ENCODE measurements at regions not wholly inside any gene's neighbourhood (a gene's known extent, or its start where the extent isn't known, plus 50 kb on each side); places are given as distances from the start of the nearest gene placed in this dataset.
A peak's percentile ranks its signal among the peaks of the same experiment; 100 is the strongest.

GRCh38 chr12:126616441-126616840 lies 1551.2 kb downstream of the AACS start:
- H3K36me3 ChIP-seq (replicated peaks in 1 of 2; ENCODE audit: control insufficient read depth in 2 of 2, insufficient read depth in 2 of 2, low read length in 2 of 2) = no peaks in the 10 kb centered on the region
- H2BK12ac ChIP-seq (ENCODE audit: low read length) = no peak overlapping the region
- H4K8ac ChIP-seq (ENCODE audit: low read depth, low read length) = no peak overlapping the region
- H3K27me3 ChIP-seq (ENCODE audit: control insufficient read depth in 3 of 3, insufficient read depth in 3 of 3, low read depth in 1 of 3, low read length in 3 of 3) = no peaks in the 10 kb centered on the region
- peaks cover 0 to 16% of the 10 kb centered on the region in 2 donors for H3K9me3 ChIP-seq (replicated peaks in 1 of 2; ENCODE audit: control insufficient read depth in 2 of 2, insufficient read depth in 1 of 2, low read depth in 1 of 2, low read length in 2 of 2)
- H2AK5ac ChIP-seq (ENCODE audit: low read depth, low read length) = peak overlapping the region; percentile 68
- no peak overlapping the region for H4K91ac ChIP-seq (ENCODE audit: low read depth, low read length, poor library complexity)
- H3K23ac ChIP-seq (ENCODE audit: low read depth, low read length, poor library complexity) = no peak overlapping the region
- H3K4ac ChIP-seq (ENCODE audit: low read length) = no peak overlapping the region
- H2AFZ ChIP-seq (ENCODE audit: low read length) = no peak overlapping the region
- no peak overlapping the region for H3K27ac ChIP-seq (replicated peaks; ENCODE audit: low read length)
- H3K4me2 ChIP-seq (ENCODE audit: insufficient read depth, low read length, poor library complexity, severe bottlenecking) = no peak overlapping the region
- WGBS, 2 donors (ENCODE audit: extremely low coverage in 2 of 2, insufficient read length in 2 of 2, insufficient replicate concordance in 1 of 2) = no CpG with 5 or more reads among the region's 16 CpGs
- H3K79me1 ChIP-seq (ENCODE audit: low read depth, low read length) = no peaks in the 10 kb centered on the region
- H2BK120ac ChIP-seq (ENCODE audit: low read depth, low read length) = no peak overlapping the region
- H2BK15ac ChIP-seq (ENCODE audit: low read length) = no peak overlapping the region
- no peak for DNase-seq (ENCODE audit: low spot score)
- no peak overlapping the region for H3K18ac ChIP-seq (ENCODE audit: low read length)
- H3K4me3 ChIP-seq (ENCODE audit: low read length in 2 of 2) = no peak overlapping the region
- no peaks in the 10 kb centered on the region for H3K4me1 ChIP-seq (ENCODE audit: control insufficient read depth in 2 of 2, insufficient read depth in 1 of 2, low read depth in 1 of 2, low read length in 2 of 2)
- peak overlapping the region; percentile 44 for H3K14ac ChIP-seq (ENCODE audit: low read length)
- H3K9ac ChIP-seq (ENCODE audit: low read depth, low read length, poor library complexity) = no peak overlapping the region
- H2BK5ac ChIP-seq (ENCODE audit: low read length) = no peak overlapping the region

GRCh38 chr12:126617312-126617711 lies 1552.1 kb downstream of the AACS start:
- Histone ChIP-seq H3K9me3 (replicated peaks in 1 of 2; ENCODE audit: control insufficient read depth in 2 of 2, insufficient read depth in 1 of 2, low read depth in 1 of 2, low read length in 2 of 2) (peaks cover 0 to 16% of the 10 kb centered on the region in 2 donors), H2BK120ac (ENCODE audit: low read depth, low read length) (no peak overlapping the region), H2BK15ac (ENCODE audit: low read length) (no peak overlapping the region), H3K27me3 (ENCODE audit: control insufficient read depth in 3 of 3, insufficient read depth in 3 of 3, low read depth in 1 of 3, low read length in 3 of 3) (no peaks in the 10 kb centered on the region), H3K4me1 (ENCODE audit: control insufficient read depth in 2 of 2, insufficient read depth in 1 of 2, low read depth in 1 of 2, low read length in 2 of 2) (no peaks in the 10 kb centered on the region), H4K91ac (ENCODE audit: low read depth, low read length, poor library complexity) (no peak overlapping the region), H2AFZ (ENCODE audit: low read length) (no peak overlapping the region), H3K36me3 (replicated peaks in 1 of 2; ENCODE audit: control insufficient read depth in 2 of 2, insufficient read depth in 2 of 2, low read length in 2 of 2) (no peaks in the 10 kb centered on the region), H3K9ac (ENCODE audit: low read depth, low read length, poor library complexity) (no peak overlapping the region), H3K4me3 (ENCODE audit: low read length in 2 of 2) (no peak overlapping the region), H2BK5ac (ENCODE audit: low read length) (no peak overlapping the region), H3K23ac (ENCODE audit: low read depth, low read length, poor library complexity) (no peak overlapping the region), H3K79me1 (ENCODE audit: low read depth, low read length) (no peaks in the 10 kb centered on the region), H3K4me2 (ENCODE audit: insufficient read depth, low read length, poor library complexity, severe bottlenecking) (no peak overlapping the region), H3K27ac (replicated peaks; ENCODE audit: low read length) (no peak overlapping the region), H4K8ac (ENCODE audit: low read depth, low read length) (no peak overlapping the region), H2AK5ac (ENCODE audit: low read depth, low read length) (no peak overlapping the region), H3K18ac (ENCODE audit: low read length) (no peak overlapping the region), H2BK12ac (ENCODE audit: low read length) (no peak overlapping the region), H3K4ac (ENCODE audit: low read length) (no peak overlapping the region), H3K14ac (ENCODE audit: low read length) (no peak overlapping the region)
- DNase-seq (ENCODE audit: low spot score) = no peak
- no CpG with 5 or more reads among the region's 5 CpGs for WGBS, 2 donors (ENCODE audit: extremely low coverage in 2 of 2, insufficient read length in 2 of 2, insufficient replicate concordance in 1 of 2)

- H3K14ac ChIP-seq (ENCODE audit: low read length) = no peak overlapping the region
- H3K9me3 ChIP-seq (replicated peaks in 1 of 2; ENCODE audit: control insufficient read depth in 2 of 2, insufficient read depth in 1 of 2, low read depth in 1 of 2, low read length in 2 of 2) = peaks cover 0 to 2% of the 10 kb centered on the region in 2 donors
- H4K8ac ChIP-seq (ENCODE audit: low read depth, low read length) = no peak overlapping the region
- H3K23ac ChIP-seq (ENCODE audit: low read depth, low read length, poor library complexity) = no peak overlapping the region
- H3K9ac ChIP-seq (ENCODE audit: low read depth, low read length, poor library complexity) = no peak overlapping the region
- no peaks in the 10 kb centered on the region for H3K27me3 ChIP-seq (ENCODE audit: control insufficient read depth in 3 of 3, insufficient read depth in 3 of 3, low read depth in 1 of 3, low read length in 3 of 3)
- H2AFZ ChIP-seq (ENCODE audit: low read length) = no peak overlapping the region
- no peak overlapping the region for H3K27ac ChIP-seq (replicated peaks; ENCODE audit: low read length)
- no peaks in the 10 kb centered on the region for H3K36me3 ChIP-seq (replicated peaks in 1 of 2; ENCODE audit: control insufficient read depth in 2 of 2, insufficient read depth in 2 of 2, low read length in 2 of 2)
- no peak overlapping the region for H2BK120ac ChIP-seq (ENCODE audit: low read depth, low read length)
- H3K4me2 ChIP-seq (ENCODE audit: insufficient read depth, low read length, poor library complexity, severe bottlenecking) = no peak overlapping the region
- DNase-seq (ENCODE audit: low spot score) = no peak
- H2BK15ac ChIP-seq (ENCODE audit: low read length) = no peak overlapping the region
- no peaks in the 10 kb centered on the region for H3K4me1 ChIP-seq (ENCODE audit: control insufficient read depth in 2 of 2, insufficient read depth in 1 of 2, low read depth in 1 of 2, low read length in 2 of 2)
- no CpG with 5 or more reads among the region's 4 CpGs for WGBS, 2 donors (ENCODE audit: extremely low coverage in 2 of 2, insufficient read length in 2 of 2, insufficient replicate concordance in 1 of 2)
- no peak overlapping the region for H4K91ac ChIP-seq (ENCODE audit: low read depth, low read length, poor library complexity)
- no peak overlapping the region for H2AK5ac ChIP-seq (ENCODE audit: low read depth, low read length)
- H2BK12ac ChIP-seq (ENCODE audit: low read length) = no peak overlapping the region
- H3K18ac ChIP-seq (ENCODE audit: low read length) = no peak overlapping the region
- H3K4me3 ChIP-seq (ENCODE audit: low read length in 2 of 2) = no peak overlapping the region
- H3K4ac ChIP-seq (ENCODE audit: low read length) = no peak overlapping the region
- no peak overlapping the region for H2BK5ac ChIP-seq (ENCODE audit: low read length)
- no peaks in the 10 kb centered on the region for H3K79me1 ChIP-seq (ENCODE audit: low read depth, low read length)
Observed at GRCh38 chr12:126627596-126627995, 1562.4 kb downstream of the AACS start.

- no CpG with 5 or more reads among the region's 4 CpGs for WGBS, 2 donors (ENCODE audit: extremely low coverage in 2 of 2, insufficient read length in 2 of 2, insufficient replicate concordance in 1 of 2)
- no peak overlapping the region for H2BK5ac ChIP-seq (ENCODE audit: low read length)
- no peaks in the 10 kb centered on the region for H3K36me3 ChIP-seq (replicated peaks in 1 of 2; ENCODE audit: control insufficient read depth in 2 of 2, insufficient read depth in 2 of 2, low read length in 2 of 2)
- H2BK12ac ChIP-seq (ENCODE audit: low read length) = no peak overlapping the region
- H3K4ac ChIP-seq (ENCODE audit: low read length) = no peak overlapping the region
- no peak overlapping the region for H2BK120ac ChIP-seq (ENCODE audit: low read depth, low read length)
- no peak overlapping the region for H2AK5ac ChIP-seq (ENCODE audit: low read depth, low read length)
- no peak overlapping the region for H3K14ac ChIP-seq (ENCODE audit: low read length)
- no peak for DNase-seq (ENCODE audit: low spot score)
- H3K4me2 ChIP-seq (ENCODE audit: insufficient read depth, low read length, poor library complexity, severe bottlenecking) = no peak overlapping the region
- no peak overlapping the region for H4K8ac ChIP-seq (ENCODE audit: low read depth, low read length)
- no peak overlapping the region for H3K18ac ChIP-seq (ENCODE audit: low read length)
- H3K27ac ChIP-seq (replicated peaks; ENCODE audit: low read length) = no peak overlapping the region
- H3K9me3 ChIP-seq (replicated peaks in 1 of 2; ENCODE audit: control insufficient read depth in 2 of 2, insufficient read depth in 1 of 2, low read depth in 1 of 2, low read length in 2 of 2) = peaks cover 0 to 3% of the 10 kb centered on the region in 2 donors
- no peaks in the 10 kb centered on the region for H3K4me1 ChIP-seq (ENCODE audit: control insufficient read depth in 2 of 2, insufficient read depth in 1 of 2, low read depth in 1 of 2, low read length in 2 of 2)
- no peak overlapping the region for H2AFZ ChIP-seq (ENCODE audit: low read length)
- no peak overlapping the region for H3K23ac ChIP-seq (ENCODE audit: low read depth, low read length, poor library complexity)
- H3K4me3 ChIP-seq (ENCODE audit: low read length in 2 of 2) = peak overlapping the region in 1 of 2 donors; percentile 58
- H3K9ac ChIP-seq (ENCODE audit: low read depth, low read length, poor library complexity) = no peak overlapping the region
- no peaks in the 10 kb centered on the region for H3K79me1 ChIP-seq (ENCODE audit: low read depth, low read length)
- H3K27me3 ChIP-seq (ENCODE audit: control insufficient read depth in 3 of 3, insufficient read depth in 3 of 3, low read depth in 1 of 3, low read length in 3 of 3) = no peaks in the 10 kb centered on the region
- H2BK15ac ChIP-seq (ENCODE audit: low read length) = no peak overlapping the region
- no peak overlapping the region for H4K91ac ChIP-seq (ENCODE audit: low read depth, low read length, poor library complexity)
Observed at GRCh38 chr12:126636821-126637220, 1571.6 kb downstream of the AACS start.
